DND-41 (cell line): ENCODE measurements at regions not wholly inside any gene's neighbourhood (a gene's known extent, or its start where the extent isn't known, plus 50 kb on each side); places are given as distances from the start of the nearest gene placed in this dataset.
"Not testable (repeated sequence)": the region's sequence is repeated elsewhere in the genome, so short reads cannot be mapped to it uniquely, and the experiment has no call there.

ENCODE experiments used
- CTCF ChIP-seq: IDR thresholded peaks from 2 replicates; pipeline ENCODE4 v1.5.1; 2012; ENCODE audit warnings: borderline replicate concordance, low read length, moderate library complexity, mild to moderate bottlenecking; ENCODE audit not compliant: poor library complexity, severe bottlenecking; ENCODE audit errors: extremely low read depth
- EZH2 ChIP-seq: IDR thresholded peaks from 3 replicates; pipeline ENCODE4 v1.6.1; 2012; ENCODE audit warnings: borderline replicate concordance, low read depth, mild to moderate bottlenecking, moderate library complexity, low read length, inconsistent platforms; ENCODE audit not compliant: severe bottlenecking

- not testable (repeated sequence) for TF ChIP-seq CTCF, EZH2
Observed at GRCh38 chr9:41697080-41697479, 432.1 kb downstream of the CNTNAP3B start.
